ENCODE measurements at regions not wholly inside any gene's neighbourhood (a gene's known extent, or its start where the extent isn't known, plus 50 kb on each side); places are given as distances from the start of the nearest gene placed in this dataset.

DNA sequence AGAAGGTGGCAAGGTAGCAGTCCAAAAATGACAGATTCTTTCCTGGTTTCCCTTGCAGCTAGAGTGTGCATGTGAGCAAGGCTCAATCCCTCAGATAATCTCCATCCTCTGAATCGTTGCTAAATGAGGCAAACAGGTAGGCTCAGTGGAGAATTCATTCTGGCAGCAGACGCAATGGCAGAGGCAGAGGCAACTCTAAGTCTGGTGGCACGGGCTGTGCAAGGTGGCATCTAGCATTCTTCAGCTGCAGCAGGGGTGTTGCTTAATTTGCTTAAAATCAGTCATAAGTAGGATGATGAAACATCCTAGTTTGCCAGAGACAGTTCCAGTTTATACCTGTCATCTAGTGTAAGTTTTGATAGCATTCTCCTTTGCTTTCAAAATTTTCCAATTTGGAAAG lies 391.1 kb upstream of the MEX3C start:
- Histone ChIP-seq H2AFZ (ENCODE audit: low read depth, low read length) (no peak overlapping the region), H3K4me2 (ENCODE audit: insufficient read depth, low read length) (no peak overlapping the region), H3K36me3 (ENCODE audit: control insufficient read depth, insufficient read depth, low read length) (no peaks in the 10 kb centered on the region), H3K79me2 (ENCODE audit: control insufficient read depth, insufficient read depth, low read length) (no peaks in the 10 kb centered on the region), H4K20me1 (replicated peaks; ENCODE audit: control insufficient read depth, insufficient read depth, low read length) (no peaks in the 10 kb centered on the region), H3K4me1 (replicated peaks in 1 of 2; ENCODE audit: control insufficient read depth in 2 of 2, insufficient read depth in 2 of 2, low read length in 2 of 2) (no peaks in the 10 kb centered on the region), H3K4me3 (no peak overlapping the region), H3K9ac (ENCODE audit: insufficient read depth in 1 of 2, low read depth in 2 of 2, low read length in 2 of 2) (no peak overlapping the region), H3K27ac (ENCODE audit: extremely low read depth, low read depth, low read length) (no peak overlapping the region), H3K9me3 (replicated peaks; ENCODE audit: control insufficient read depth, insufficient read depth, low read depth, low read length) (no peaks in the 10 kb centered on the region), H3K27me3 (ENCODE audit: control insufficient read depth in 2 of 2, insufficient read depth in 2 of 2, low read length in 2 of 2) (no peaks in the 10 kb centered on the region), H3K9me1 (ENCODE audit: control insufficient read depth, insufficient read depth, low read length) (no peaks in the 10 kb centered on the region)
- ATAC-seq (no peak), FAIRE-seq (no peak), DNase-seq (ENCODE audit: extremely low read depth in 1 of 4, low spot score in 3 of 4) (no peak)
- in situ Hi-C loops (cut with MboI) (no loop called here), intact Hi-C loops (cut with micrococcal nuclease) (no loop called here)
- ChIA-PET CTCF (ENCODE audit: low intra/inter-chr PET ratio) (no interaction called here), POLR2A (no interaction called here)
- WGBS (ENCODE audit: insufficient coverage, low coverage, missing lambda C conversion rate), result 0% methylated on average over 3 of the region's 3 CpGs
- no TSS peak for BruUV-seq (replicated peaks)
- TF ChIP-seq, protein P1, sequence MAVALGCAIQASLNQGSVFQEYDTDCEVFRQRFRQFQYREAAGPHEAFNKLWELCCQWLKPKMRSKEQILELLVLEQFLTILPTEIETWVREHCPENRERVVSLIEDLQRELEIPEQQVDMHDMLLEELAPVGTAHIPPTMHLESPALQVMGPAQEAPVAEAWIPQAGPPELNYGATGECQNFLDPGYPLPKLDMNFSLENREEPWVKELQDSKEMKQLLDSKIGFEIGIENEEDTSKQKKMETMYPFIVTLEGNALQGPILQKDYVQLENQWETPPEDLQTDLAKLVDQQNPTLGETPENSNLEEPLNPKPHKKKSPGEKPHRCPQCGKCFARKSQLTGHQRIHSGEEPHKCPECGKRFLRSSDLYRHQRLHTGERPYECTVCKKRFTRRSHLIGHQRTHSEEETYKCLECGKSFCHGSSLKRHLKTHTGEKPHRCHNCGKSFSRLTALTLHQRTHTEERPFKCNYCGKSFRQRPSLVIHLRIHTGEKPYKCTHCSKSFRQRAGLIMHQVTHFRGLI (CRISPR knock-in tag; IDR thresholded peaks at IDR 0.05), result no peak
- TF ChIP-seq FOXJ2 (tag; IDR thresholded peaks at IDR 0.05), result no peak
- TF ChIP-seq FOXA1 (IDR thresholded peaks at IDR 0.05; ENCODE audit: borderline replicate concordance), result no peak
- no peak for TF ChIP-seq CHD7 (IDR thresholded peaks at IDR 0.05; ENCODE audit: low read depth, low read length)
- no peak for TF ChIP-seq CTBP1 (IDR thresholded peaks at IDR 0.05; ENCODE audit: borderline replicate concordance)
- TF ChIP-seq ZBTB7A (IDR thresholded peaks at IDR 0.05; ENCODE audit: borderline replicate concordance, control insufficient read depth, low read depth, low read length), result no peak
- no peak for TF ChIP-seq ELF4 (CRISPR knock-in tag; IDR thresholded peaks at IDR 0.05)
- TF ChIP-seq ZZZ3 (IDR thresholded peaks at IDR 0.05), result no peak
- no peak for TF ChIP-seq MCM2 (IDR thresholded peaks at IDR 0.05; ENCODE audit: low read depth)
- TF ChIP-seq ARHGAP35 (IDR thresholded peaks at IDR 0.05; ENCODE audit: partially characterized antibody), result no peak
- TF ChIP-seq RBM15 (IDR thresholded peaks at IDR 0.05; ENCODE audit: insufficient read depth, low read length), result no peak

All from K562 (cell line).